GM19395 (cell line): ENCODE measurements at regions not wholly inside any gene's neighbourhood (a gene's known extent, or its start where the extent isn't known, plus 50 kb on each side); places are given as distances from the start of the nearest gene placed in this dataset.
"Not testable (repeated sequence)": the region's sequence is repeated elsewhere in the genome, so short reads cannot be mapped to it uniquely, and the experiment has no call there.

Experiments used
- ATAC-seq: cut with Tn5 transposase; IDR thresholded peaks from one replicate; pipeline ENCODE4 v1.9.1; 2021; ENCODE audit warnings: mild to moderate bottlenecking, moderate library complexity; ENCODE audit not compliant: unreplicated experiment

- no peak for ATAC-seq
Observed at GRCh38 chr4:188719794-188720193, 580.6 kb downstream of the TRIML1 start.

- no peak for ATAC-seq
Observed at GRCh38 chr4:188722911-188723310, 583.7 kb downstream of the TRIML1 start.

- ATAC-seq = no peak
Observed at GRCh38 chr4:188727746-188728145, 588.5 kb downstream of the TRIML1 start.

GRCh38 chr4:188728359-188728758, 589.1 kb downstream of the TRIML1 start:
- ATAC-seq = no peak

GRCh38 chr4:188732131-188732530, 592.9 kb downstream of the TRIML1 start:
- ATAC-seq = no peak

- no peak for ATAC-seq
Observed at GRCh38 chr4:188735082-188735481, 595.8 kb downstream of the TRIML1 start.

GRCh38 chr4:188737251-188738002, 598.2 kb downstream of the TRIML1 start:
- no peak for ATAC-seq

GRCh38 chr4:188738290-188738689, 599.0 kb downstream of the TRIML1 start:
- ATAC-seq = not testable (repeated sequence)

- ATAC-seq = not testable (repeated sequence)
Observed at GRCh38 chr4:188740172-188740571, 600.9 kb downstream of the TRIML1 start.

- ATAC-seq = not testable (repeated sequence)
Observed at GRCh38 chr4:188740791-188741190, 601.5 kb downstream of the TRIML1 start.

- no peak for ATAC-seq
Observed at GRCh38 chr4:188754372-188755002, 615.2 kb downstream of the TRIML1 start.

- no peak for ATAC-seq
Observed at GRCh38 chr4:188767496-188767895, 628.3 kb downstream of the TRIML1 start.

GRCh38 chr4:188778905-188779304, 639.7 kb downstream of the TRIML1 start:
- no peak for ATAC-seq

- ATAC-seq = no peak
Observed at GRCh38 chr4:188779581-188779980, 640.3 kb downstream of the TRIML1 start.

GRCh38 chr4:188780028-188780427, 640.8 kb downstream of the TRIML1 start:
- no peak for ATAC-seq

GRCh38 chr4:188780686-188781085, 641.4 kb downstream of the TRIML1 start:
- ATAC-seq = no peak

GRCh38 chr4:188781655-188782054, 642.4 kb downstream of the TRIML1 start:
- no peak for ATAC-seq

GRCh38 chr4:188783175-188783574, 643.9 kb downstream of the TRIML1 start:
- no peak for ATAC-seq

- no peak for ATAC-seq
Observed at GRCh38 chr4:188783606-188784160, 644.4 kb downstream of the TRIML1 start.

- ATAC-seq = not testable (repeated sequence)
Observed at GRCh38 chr4:188796600-188796999, 657.4 kb downstream of the TRIML1 start.

GRCh38 chr4:188797011-188797410, 657.8 kb downstream of the TRIML1 start:
- not testable (repeated sequence) for ATAC-seq

GRCh38 chr4:188804861-188805260, 665.6 kb downstream of the TRIML1 start:
- no peak for ATAC-seq
